MM.1S (cell line): ENCODE measurements at regions not wholly inside any gene's neighbourhood (a gene's known extent, or its start where the extent isn't known, plus 50 kb on each side); places are given as distances from the start of the nearest gene placed in this dataset.

ENCODE experiments used
- DNase-seq: peaks from one replicate; pipeline ENCODE4 v3.0.0-alpha.2; 2015
- H2AFZ ChIP-seq: fragments of 300-600 bp; sonication (generic); 2 replicates; pipeline ENCODE4 v1.6.0; 2016; ENCODE audit warnings: antibody characterized with exemption, low read length
- H3F3A ChIP-seq: fragments of 300-600 bp; sonication (generic); 2 replicates; pipeline ENCODE4 v1.6.1; 2016; ENCODE audit warnings: mild to moderate bottlenecking, antibody characterized with exemption, low read length, moderate library complexity, mixed read lengths; ENCODE audit not compliant: insufficient read depth
- H3K27ac ChIP-seq: fragments of 300-600 bp; sonication (generic); 2 replicates; pipeline ENCODE4 v1.5.1; 2016; ENCODE audit warnings: mild to moderate bottlenecking, low read length
- H3K27me3 ChIP-seq: fragments of 300-600 bp; sonication (generic); replicated peaks from 2 replicates; pipeline ENCODE4 v1.6.0; 2016; ENCODE audit warnings: low read length; ENCODE audit not compliant: insufficient read depth
- H3K36me3 ChIP-seq: fragments of 300-600 bp; sonication (generic); replicated peaks from 2 replicates; pipeline ENCODE4 v1.6.1; 2016; ENCODE audit warnings: mild to moderate bottlenecking, low read length, mixed read lengths; ENCODE audit not compliant: insufficient read depth
- H3K4me1 ChIP-seq: fragments of 300-600 bp; sonication (generic); 2 replicates; pipeline ENCODE4 v1.6.1; 2016; ENCODE audit warnings: low read length, mixed read lengths
- H3K4me2 ChIP-seq: fragments of 300-600 bp; sonication (generic); 2 replicates; pipeline ENCODE4 v1.6.0; 2016; ENCODE audit warnings: low read depth, low read length
- H3K4me3 ChIP-seq: fragments of 300-600 bp; sonication (generic); 2 replicates; pipeline ENCODE4 v1.5.1; 2016; ENCODE audit warnings: low read length, mixed read lengths
- H3K79me2 ChIP-seq: fragments of 300-600 bp; sonication (generic); 2 replicates; pipeline ENCODE4 v1.6.1; 2016; ENCODE audit warnings: mixed run types, low read length, mixed read lengths
- H3K9ac ChIP-seq: fragments of 300-600 bp; sonication (generic); 2 replicates; pipeline ENCODE4 v1.6.1; 2016; ENCODE audit warnings: low read length, mixed read lengths
- H3K9me2 ChIP-seq: fragments of 300-600 bp; sonication (generic); replicated peaks from 2 replicates; pipeline ENCODE4 v1.6.1; 2016; ENCODE audit warnings: mild to moderate bottlenecking, low read length, mixed read lengths; ENCODE audit not compliant: insufficient read depth
- H3K9me3 ChIP-seq: fragments of 300-600 bp; sonication (generic); replicated peaks from 2 replicates; pipeline ENCODE4 v1.6.1; 2016; ENCODE audit warnings: mild to moderate bottlenecking, low read length, mixed read lengths; ENCODE audit not compliant: insufficient read depth
- H4K20me1 ChIP-seq: fragments of 300-600 bp; sonication (generic); 2 replicates; pipeline ENCODE4 v1.6.1; 2016; ENCODE audit warnings: mild to moderate bottlenecking, low read length, moderate library complexity, mixed read lengths; ENCODE audit not compliant: insufficient read depth
- CTCF ChIP-seq: fragments of 300-600 bp; sonication (generic); IDR thresholded peaks from 2 replicates; pipeline ENCODE4 v1.5.1; 2016; ENCODE audit warnings: antibody characterized with exemption, low read length, mixed read lengths
- EZH2 ChIP-seq: fragments of 300-600 bp; sonication (generic); optimal IDR thresholded peaks from 2 replicates; pipeline ENCODE3; 2017; ENCODE audit warnings: low read depth, mild to moderate bottlenecking, antibody characterized with exemption, low read length, mixed read lengths
- EZH2phosphoT487 ChIP-seq: fragments of 300-600 bp; sonication (generic); IDR thresholded peaks from 2 replicates; pipeline ENCODE4 v1.6.1; 2018; ENCODE audit warnings: antibody characterized with exemption, low read length

GRCh38 chr19:28941833-28942232, 271.1 kb downstream of the UQCRFS1 start:
- H3K27ac ChIP-seq: no peak overlapping the region
- no peaks in the 10 kb centered on the region for H4K20me1 ChIP-seq
- no peaks in the 10 kb centered on the region for H3K9me2 ChIP-seq
- no peak overlapping the region for H3K9ac ChIP-seq
- no peaks in the 10 kb centered on the region for H3F3A ChIP-seq
- H3K79me2 ChIP-seq: no peaks in the 10 kb centered on the region
- DNase-seq: no peak
- no peak for TF ChIP-seq EZH2
- TF ChIP-seq EZH2phosphoT487: no peak
- no peak for TF ChIP-seq CTCF
- H2AFZ ChIP-seq: no peak overlapping the region
- no peaks in the 10 kb centered on the region for H3K4me1 ChIP-seq
- H3K9me3 ChIP-seq: no peaks in the 10 kb centered on the region
- no peak overlapping the region for H3K4me3 ChIP-seq
- no peak overlapping the region for H3K4me2 ChIP-seq
- H3K27me3 ChIP-seq: peaks cover 24% of the 10 kb centered on the region
- no peaks in the 10 kb centered on the region for H3K36me3 ChIP-seq

GRCh38 chr19:28940751-28941500, 272.0 kb downstream of the UQCRFS1 start:
- TF ChIP-seq EZH2 (no peak), CTCF (no peak), EZH2phosphoT487 (no peak)
- Histone ChIP-seq H3K4me2 (no peak overlapping the region), H3K4me3 (no peak overlapping the region), H3K4me1 (no peaks in the 10 kb centered on the region), H3K9ac (no peak overlapping the region), H3K36me3 (no peaks in the 10 kb centered on the region), H3K27ac (no peak overlapping the region), H4K20me1 (no peaks in the 10 kb centered on the region), H2AFZ (no peak overlapping the region), H3K27me3 (peaks cover 16% of the 10 kb centered on the region), H3K9me3 (no peaks in the 10 kb centered on the region), H3K79me2 (no peaks in the 10 kb centered on the region), H3F3A (no peaks in the 10 kb centered on the region), H3K9me2 (no peaks in the 10 kb centered on the region)
- DNase-seq: no peak

GRCh38 chr19:28939236-28939635, 273.7 kb downstream of the UQCRFS1 start:
- no peak overlapping the region for H3K9ac ChIP-seq
- no peaks in the 10 kb centered on the region for H3K79me2 ChIP-seq
- no peaks in the 10 kb centered on the region for H3F3A ChIP-seq
- H3K9me3 ChIP-seq: no peaks in the 10 kb centered on the region
- no peaks in the 10 kb centered on the region for H3K36me3 ChIP-seq
- H3K4me2 ChIP-seq: no peak overlapping the region
- TF ChIP-seq EZH2phosphoT487 (no peak), CTCF (no peak), EZH2 (no peak)
- H3K27ac ChIP-seq: no peak overlapping the region
- no peaks in the 10 kb centered on the region; the same call in 1 of the 2 replicates for H4K20me1 ChIP-seq
- H3K27me3 ChIP-seq: peaks cover 16% of the 10 kb centered on the region
- DNase-seq: no peak
- H3K4me3 ChIP-seq: no peak overlapping the region
- H3K4me1 ChIP-seq: no peaks in the 10 kb centered on the region
- H2AFZ ChIP-seq: no peak overlapping the region
- no peaks in the 10 kb centered on the region for H3K9me2 ChIP-seq
